ENCODE measurements at regions not wholly inside any gene's neighbourhood (a gene's known extent, or its start where the extent isn't known, plus 50 kb on each side); places are given as distances from the start of the nearest gene placed in this dataset.
"Not testable (repeated sequence)": the region's sequence is repeated elsewhere in the genome, so short reads cannot be mapped to it uniquely, and the experiment has no call there.

- no peak for TF ChIP-seq POLR2A (IDR thresholded peaks at IDR 0.05)
- no peak for TF ChIP-seq CTCF (IDR thresholded peaks at IDR 0.05)
- H3K4me3 ChIP-seq (ENCODE audit: low read depth, poor library complexity, severe bottlenecking): no peak overlapping the region
- WGBS, 2 donors: 72 to 79% methylated on average over 4 of the region's 4 CpGs
- DNase-seq (ENCODE audit: low spot score in 2 of 2): no peak
- intact Hi-C loops (cut with DNase I; ENCODE audit: low total_unique reads): no loop called here
Observed at GRCh38 chr1:147388969-147389368, 146.5 kb downstream of the CHD1L start.

GRCh38 chr1:147389532-147390184, 147.2 kb downstream of the CHD1L start:
- DNase-seq (ENCODE audit: low spot score in 2 of 2): no peak
- H3K4me3 ChIP-seq (ENCODE audit: low read depth, poor library complexity, severe bottlenecking): no peak overlapping the region
- intact Hi-C loops (cut with DNase I; ENCODE audit: low total_unique reads): no loop called here
- no peak for TF ChIP-seq CTCF (IDR thresholded peaks at IDR 0.05)
- TF ChIP-seq POLR2A (IDR thresholded peaks at IDR 0.05): no peak
- whole genome bisulfite sequencing, 2 donors: 71 to 72% methylated on average over 7 to 8 of the region's 8 CpGs

- WGBS, 2 donors: 20 to 23% methylated on average over 3 of the region's 3 CpGs
- intact Hi-C loops (cut with DNase I; ENCODE audit: low total_unique reads): no loop called here
Observed at GRCh38 chr1:147390185-147390542, 147.7 kb downstream of the CHD1L start.

GRCh38 chr1:147391114-147391513, 148.6 kb downstream of the CHD1L start:
- intact Hi-C loops (cut with DNase I; ENCODE audit: low total_unique reads): no loop called here
- TF ChIP-seq CTCF (IDR thresholded peaks at IDR 0.05): no peak
- 73 to 82% methylated on average over 8 of the region's 8 CpGs for WGBS, 2 donors
- no peak for DNase-seq (ENCODE audit: low spot score in 2 of 2)
- H3K4me3 ChIP-seq (ENCODE audit: low read depth, poor library complexity, severe bottlenecking): no peak overlapping the region

More at GRCh38 chr1:147390185-147390542, 147.7 kb downstream of the CHD1L start:
- no peak for TF ChIP-seq CTCF (IDR thresholded peaks at IDR 0.05)
- no peak for TF ChIP-seq POLR2A (IDR thresholded peaks at IDR 0.05)
- H3K4me3 ChIP-seq (ENCODE audit: low read depth, poor library complexity, severe bottlenecking): no peak overlapping the region
- DNase-seq (ENCODE audit: low spot score in 2 of 2): no peak

- 88 to 91% methylated on average over 21 of the region's 21 CpGs for WGBS, 2 donors
- DNase-seq (ENCODE audit: low spot score in 2 of 2); H3K4me3 ChIP-seq (ENCODE audit: low read depth, poor library complexity, severe bottlenecking); intact Hi-C loops (cut with DNase I; ENCODE audit: low total_unique reads): not testable (repeated sequence)
Observed at GRCh38 chr1:147402326-147403045, 138.8 kb upstream of the BCL9 start.

- WGBS, 2 donors: 81 to 87% methylated on average over 3 of the region's 3 CpGs
- DNase-seq (ENCODE audit: low spot score in 2 of 2); intact Hi-C loops (cut with DNase I; ENCODE audit: low total_unique reads); H3K4me3 ChIP-seq (ENCODE audit: low read depth, poor library complexity, severe bottlenecking): not testable (repeated sequence)
Observed at GRCh38 chr1:147404344-147404743, 137.0 kb upstream of the BCL9 start.

- 72 to 77% methylated on average over 1 of the region's 1 CpG for WGBS, 2 donors
- DNase-seq (ENCODE audit: low spot score in 2 of 2): no peak
- intact Hi-C loops (cut with DNase I; ENCODE audit: low total_unique reads): no loop called here
- no peak overlapping the region for H3K4me3 ChIP-seq (ENCODE audit: low read depth, poor library complexity, severe bottlenecking)
- no peak for TF ChIP-seq CTCF (IDR thresholded peaks at IDR 0.05)
- TF ChIP-seq POLR2A (IDR thresholded peaks at IDR 0.05): no peak
Observed at GRCh38 chr1:147409886-147410285, 131.4 kb upstream of the BCL9 start.

All from lower leg skin (tissue), 4 donors.